ENCODE measurements at regions not wholly inside any gene's neighbourhood (a gene's known extent, or its start where the extent isn't known, plus 50 kb on each side); places are given as distances from the start of the nearest gene placed in this dataset.

GRCh38 chr2:122863532-122863931 is 1108.1 kb downstream of the TSN start:
- TF ChIP-seq CTCF (IDR thresholded peaks at IDR 0.05) (no peak), EZH2 (IDR thresholded peaks at IDR 0.05; ENCODE audit: borderline replicate concordance, insufficient read depth, low read depth, low read length, poor library complexity, severe bottlenecking) (no peak)
